ENCODE measurements at regions not wholly inside any gene's neighbourhood (a gene's known extent, or its start where the extent isn't known, plus 50 kb on each side); places are given as distances from the start of the nearest gene placed in this dataset.

- Mint-ChIP-seq H3K27me3 (peaks cover 4 to 29% of the 10 kb centered on the region in 2 donors), H3K27ac (no peak overlapping the region), H3K4me1 (no peaks in the 10 kb centered on the region), H3K36me3 (no peaks in the 10 kb centered on the region), H3K4me3 (no peak overlapping the region), H3K9me3 (no peaks in the 10 kb centered on the region)
- Histone ChIP-seq H3K27ac (ENCODE audit: low read length) (no peak overlapping the region), H3K36me3 (ENCODE audit: control insufficient read depth in 2 of 2, extremely low read depth in 1 of 2, insufficient read depth in 1 of 2, low read length in 1 of 2) (no peaks in the 10 kb centered on the region), H3K4me1 (ENCODE audit: control insufficient read depth in 1 of 2, extremely low read depth in 1 of 2, insufficient read depth in 2 of 2, low read length in 2 of 2) (no peaks in the 10 kb centered on the region), H3K4me3 (ENCODE audit: control insufficient read depth in 1 of 2, extremely low read depth in 1 of 2, low read length in 1 of 2) (no peak overlapping the region), H3K9me3 (no peaks in the 10 kb centered on the region), H3K27me3 (replicated peaks in 1 of 2; ENCODE audit: control insufficient read depth in 2 of 2, extremely low read depth in 1 of 2, insufficient read depth in 2 of 2, low read length in 1 of 2) (peaks cover 0 to 49% of the 10 kb centered on the region in 2 experiments)
- ChIA-PET POLR2A (no interaction called here), CTCF (no interaction called here)
- WGBS (ENCODE audit: insufficient coverage), result 96% methylated on average over 4 of the region's 5 CpGs
- ATAC-seq (replicated peaks in 1 of 4), result no peak
- no peak for DNase-seq
These were observed 98.0 kb downstream of the VEGFA start for GRCh38 chr6:43867996-43868395.

- Mint-ChIP-seq H3K27me3 (peaks cover 4 to 29% of the 10 kb centered on the region in 2 donors), H3K9me3 (no peaks in the 10 kb centered on the region), H3K27ac (no peak overlapping the region), H3K4me3 (no peak overlapping the region), H3K36me3 (no peaks in the 10 kb centered on the region), H3K4me1 (no peaks in the 10 kb centered on the region)
- Histone ChIP-seq H3K36me3 (ENCODE audit: control insufficient read depth in 2 of 2, extremely low read depth in 1 of 2, insufficient read depth in 1 of 2, low read length in 1 of 2) (no peaks in the 10 kb centered on the region), H3K4me1 (ENCODE audit: control insufficient read depth in 1 of 2, extremely low read depth in 1 of 2, insufficient read depth in 2 of 2, low read length in 2 of 2) (no peaks in the 10 kb centered on the region), H3K4me3 (ENCODE audit: control insufficient read depth in 1 of 2, extremely low read depth in 1 of 2, low read length in 1 of 2) (no peak overlapping the region), H3K27ac (ENCODE audit: low read length) (no peak overlapping the region), H3K9me3 (no peaks in the 10 kb centered on the region), H3K27me3 (replicated peaks in 1 of 2; ENCODE audit: control insufficient read depth in 2 of 2, extremely low read depth in 1 of 2, insufficient read depth in 2 of 2, low read length in 1 of 2) (peaks cover 0 to 44% of the 10 kb centered on the region in 2 experiments)
- CTCF ChIA-PET, result interaction anchor here in 1 of 2 donors (0.7 kb wide), 1 partner anchor 61 kb away, joined by 3 read pairs; no protein-coding TSS in a partner anchor
- POLR2A ChIA-PET, result no interaction called here
- no CpG with 5 or more reads among the region's 4 CpGs for WGBS (ENCODE audit: insufficient coverage)
- DNase-seq, result no peak
- ATAC-seq (replicated peaks in 1 of 4), result no peak
These were observed 97.2 kb downstream of the VEGFA start for GRCh38 chr6:43867246-43867645.

DNA sequence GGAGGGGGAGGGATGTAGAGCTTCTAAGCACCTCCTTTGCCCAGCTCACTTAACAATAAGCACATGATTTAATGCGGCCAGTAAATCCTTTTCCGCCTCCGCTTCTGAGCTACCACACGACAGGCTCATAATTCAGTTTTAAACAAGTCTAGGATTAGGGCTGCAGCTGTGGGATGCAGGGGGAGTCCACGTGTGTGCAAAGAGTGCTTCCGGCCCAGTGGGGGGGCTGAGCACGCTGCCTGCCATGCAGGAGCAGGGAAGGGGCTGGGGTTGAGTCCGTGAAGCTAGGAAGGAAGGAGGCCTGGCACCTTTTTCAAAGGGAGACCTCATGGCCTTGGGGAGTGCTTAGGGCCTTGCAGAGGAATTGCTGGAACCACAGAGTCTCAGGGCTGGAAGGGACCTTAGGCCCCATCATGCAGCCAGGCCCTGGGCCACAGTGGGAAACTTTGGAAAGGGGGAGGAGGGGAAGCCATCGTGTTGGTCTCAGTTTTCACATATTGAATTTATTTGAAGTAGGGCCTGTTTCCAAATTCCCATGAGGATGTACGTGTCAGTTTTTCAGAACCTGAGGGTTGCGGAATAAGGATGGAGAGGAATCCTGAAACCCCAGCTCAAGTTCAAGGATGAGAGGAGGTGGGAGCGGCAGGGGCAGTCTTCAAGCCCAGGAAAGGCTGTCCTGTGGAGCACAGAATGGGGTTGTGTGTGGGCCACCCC is 96.1 kb downstream of the VEGFA start:
- no peaks in the 10 kb centered on the region for H3K4me1 ChIP-seq (ENCODE audit: control insufficient read depth in 1 of 2, extremely low read depth in 1 of 2, insufficient read depth in 2 of 2, low read length in 2 of 2)
- no peak overlapping the region for H3K27ac Mint-ChIP-seq
- no peak overlapping the region for H3K27ac ChIP-seq (ENCODE audit: low read length)
- peaks cover 0 to 44% of the 10 kb centered on the region in 2 experiments for H3K27me3 ChIP-seq (replicated peaks in 1 of 2; ENCODE audit: control insufficient read depth in 2 of 2, extremely low read depth in 1 of 2, insufficient read depth in 2 of 2, low read length in 1 of 2)
- POLR2A ChIA-PET, result no interaction called here
- DNase-seq, result no peak
- H3K9me3 ChIP-seq, result no peaks in the 10 kb centered on the region
- no peaks in the 10 kb centered on the region for H3K36me3 Mint-ChIP-seq
- no peak overlapping the region for H3K4me3 ChIP-seq (ENCODE audit: control insufficient read depth in 1 of 2, extremely low read depth in 1 of 2, low read length in 1 of 2)
- H3K4me3 Mint-ChIP-seq, result no peak overlapping the region
- H3K9me3 Mint-ChIP-seq, result no peaks in the 10 kb centered on the region
- no peaks in the 10 kb centered on the region for H3K36me3 ChIP-seq (ENCODE audit: control insufficient read depth in 2 of 2, extremely low read depth in 1 of 2, insufficient read depth in 1 of 2, low read length in 1 of 2)
- H3K4me1 Mint-ChIP-seq, result no peaks in the 10 kb centered on the region
- peaks cover 4 to 29% of the 10 kb centered on the region in 2 donors for H3K27me3 Mint-ChIP-seq
- 69% methylated on average over 11 of the region's 12 CpGs for WGBS (ENCODE audit: insufficient coverage)
- ATAC-seq (replicated peaks in 1 of 4), result no peak
- CTCF ChIA-PET, result no interaction called here

- CTCF ChIA-PET, result interaction anchor here in 1 of 2 donors (0.7 kb wide), 1 partner anchor 9 kb away, joined by 5 read pairs; no protein-coding TSS in a partner anchor
- 77% methylated on average over 2 of the region's 4 CpGs for WGBS (ENCODE audit: insufficient coverage)
- H3K4me3 Mint-ChIP-seq, result no peak overlapping the region
These were observed 95.1 kb downstream of the VEGFA start for GRCh38 chr6:43865086-43865485.

GRCh38 chr6:43862925-43863324 is 92.9 kb downstream of the VEGFA start:
- H3K27ac ChIP-seq (ENCODE audit: low read length), result no peak overlapping the region
- no peaks in the 10 kb centered on the region for H3K4me1 ChIP-seq (ENCODE audit: control insufficient read depth in 1 of 2, extremely low read depth in 1 of 2, insufficient read depth in 2 of 2, low read length in 2 of 2)
- peaks cover 0 to 31% of the 10 kb centered on the region in 2 experiments for H3K27me3 ChIP-seq (replicated peaks in 1 of 2; ENCODE audit: control insufficient read depth in 2 of 2, extremely low read depth in 1 of 2, insufficient read depth in 2 of 2, low read length in 1 of 2)
- H3K36me3 ChIP-seq (ENCODE audit: control insufficient read depth in 2 of 2, extremely low read depth in 1 of 2, insufficient read depth in 1 of 2, low read length in 1 of 2), result no peaks in the 10 kb centered on the region
- H3K36me3 Mint-ChIP-seq, result no peaks in the 10 kb centered on the region
- no peaks in the 10 kb centered on the region for H3K9me3 ChIP-seq
- H3K9me3 Mint-ChIP-seq, result no peaks in the 10 kb centered on the region
- ATAC-seq (replicated peaks in 1 of 4) (no peak), DNase-seq (no peak)
- H3K27me3 Mint-ChIP-seq, result peaks cover 4 to 24% of the 10 kb centered on the region in 2 donors
- ChIA-PET POLR2A (no interaction called here), CTCF (no interaction called here)
- H3K4me3 Mint-ChIP-seq, result no peak overlapping the region
- no peaks in the 10 kb centered on the region for H3K4me1 Mint-ChIP-seq
- H3K27ac Mint-ChIP-seq, result no peak overlapping the region
- WGBS (ENCODE audit: insufficient coverage), result no CpG with 5 or more reads among the region's 2 CpGs
- no peak overlapping the region for H3K4me3 ChIP-seq (ENCODE audit: control insufficient read depth in 1 of 2, extremely low read depth in 1 of 2, low read length in 1 of 2)

More at GRCh38 chr6:43865086-43865485, 95.1 kb downstream of the VEGFA start:
- H3K36me3 ChIP-seq (ENCODE audit: control insufficient read depth in 2 of 2, extremely low read depth in 1 of 2, insufficient read depth in 1 of 2, low read length in 1 of 2), result no peaks in the 10 kb centered on the region
- H3K4me1 ChIP-seq (ENCODE audit: control insufficient read depth in 1 of 2, extremely low read depth in 1 of 2, insufficient read depth in 2 of 2, low read length in 2 of 2), result no peaks in the 10 kb centered on the region
- Mint-ChIP-seq H3K27me3 (peaks cover 4 to 29% of the 10 kb centered on the region in 2 donors), H3K9me3 (no peaks in the 10 kb centered on the region), H3K4me1 (no peaks in the 10 kb centered on the region), H3K36me3 (no peaks in the 10 kb centered on the region), H3K27ac (no peak overlapping the region)
- no peak overlapping the region for H3K4me3 ChIP-seq (ENCODE audit: control insufficient read depth in 1 of 2, extremely low read depth in 1 of 2, low read length in 1 of 2)
- no peak for ATAC-seq (replicated peaks in 1 of 4)
- POLR2A ChIA-PET, result no interaction called here
- H3K9me3 ChIP-seq, result no peaks in the 10 kb centered on the region
- H3K27ac ChIP-seq (ENCODE audit: low read length), result no peak overlapping the region
- H3K27me3 ChIP-seq (replicated peaks in 1 of 2; ENCODE audit: control insufficient read depth in 2 of 2, extremely low read depth in 1 of 2, insufficient read depth in 2 of 2, low read length in 1 of 2), result peaks cover 0 to 44% of the 10 kb centered on the region in 2 experiments
- no peak for DNase-seq

DNA sequence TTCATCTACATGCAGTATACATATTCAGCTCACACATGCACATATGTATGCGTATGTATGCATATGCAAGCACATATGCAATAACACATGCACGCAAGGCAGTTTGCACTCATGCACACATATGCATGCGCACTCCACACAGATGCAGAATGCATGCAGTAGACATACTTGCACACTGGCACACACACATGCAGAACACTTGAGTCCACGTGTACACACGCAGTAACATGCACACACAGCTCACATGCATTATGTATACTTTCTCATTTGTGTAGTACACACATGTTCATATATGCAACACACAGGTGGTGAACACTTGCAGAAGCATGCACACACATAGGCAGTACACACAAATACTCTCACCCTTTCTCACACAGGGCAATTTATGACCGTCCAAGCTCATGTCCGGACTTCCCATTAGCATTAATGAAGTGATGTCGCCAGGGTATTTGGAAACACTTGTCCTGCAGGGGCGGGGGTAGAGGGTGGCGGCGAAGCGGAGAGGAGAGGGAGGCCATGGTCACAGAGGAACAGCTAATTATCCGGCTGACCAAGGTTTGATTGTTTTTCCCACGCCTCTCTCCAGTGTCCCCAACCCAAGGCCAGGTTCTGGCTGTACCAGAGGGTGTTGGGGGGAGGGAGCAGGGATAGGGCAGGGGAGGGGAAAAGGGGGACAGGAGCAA is 91.3 kb downstream of the VEGFA start:
- Histone ChIP-seq H3K4me1 (ENCODE audit: control insufficient read depth in 1 of 2, extremely low read depth in 1 of 2, insufficient read depth in 2 of 2, low read length in 2 of 2) (no peaks in the 10 kb centered on the region), H3K36me3 (ENCODE audit: control insufficient read depth in 2 of 2, extremely low read depth in 1 of 2, insufficient read depth in 1 of 2, low read length in 1 of 2) (no peaks in the 10 kb centered on the region), H3K27me3 (replicated peaks in 1 of 2; ENCODE audit: control insufficient read depth in 2 of 2, extremely low read depth in 1 of 2, insufficient read depth in 2 of 2, low read length in 1 of 2) (peaks cover 0 to 27% of the 10 kb centered on the region in 2 experiments), H3K27ac (ENCODE audit: low read length) (no peak overlapping the region), H3K9me3 (no peaks in the 10 kb centered on the region), H3K4me3 (ENCODE audit: control insufficient read depth in 1 of 2, extremely low read depth in 1 of 2, low read length in 1 of 2) (no peak overlapping the region)
- DNase-seq (no peak), ATAC-seq (replicated peaks in 1 of 4) (no peak)
- no peaks in the 10 kb centered on the region for H3K9me3 Mint-ChIP-seq
- H3K27ac Mint-ChIP-seq, result no peak overlapping the region
- H3K36me3 Mint-ChIP-seq, result no peaks in the 10 kb centered on the region
- CTCF ChIA-PET, result no interaction called here
- H3K4me1 Mint-ChIP-seq, result no peaks in the 10 kb centered on the region
- peaks cover 4 to 23% of the 10 kb centered on the region in 2 donors for H3K27me3 Mint-ChIP-seq
- WGBS (ENCODE audit: insufficient coverage), result 93% methylated on average over 11 of the region's 14 CpGs
- POLR2A ChIA-PET, result no interaction called here
- H3K4me3 Mint-ChIP-seq, result no peak overlapping the region
